Skin of body (tissue), 1 donor: ENCODE measurements at regions not wholly inside any gene's neighbourhood (a gene's known extent, or its start where the extent isn't known, plus 50 kb on each side); places are given as distances from the start of the nearest gene placed in this dataset.
A peak's percentile ranks its signal among the peaks of the same experiment; 100 is the strongest.

Experiments used
- DNase-seq: peaks from one replicate; lab custom pipeline; 2025; lab: John Stamatoyannopoulos, UW

- no peak for DNase-seq
Observed at GRCh38 chr4:23539969-23540569, 349.8 kb downstream of the PPARGC1A start.

GRCh38 chr4:23533859-23534258, 356.0 kb downstream of the PPARGC1A start:
- DNase-seq: no peak

GRCh38 chr4:23516716-23517115, 373.1 kb downstream of the PPARGC1A start:
- DNase-seq: no peak

- no peak for DNase-seq
Observed at GRCh38 chr4:23504083-23504482, 385.8 kb downstream of the PPARGC1A start.

- DNase-seq: no peak
Observed at GRCh38 chr4:23500894-23501449, 388.9 kb downstream of the PPARGC1A start.

GRCh38 chr4:23485801-23486200, 404.0 kb downstream of the PPARGC1A start:
- DNase-seq: no peak

GRCh38 chr4:23484689-23485088, 405.2 kb downstream of the PPARGC1A start:
- no peak for DNase-seq

- DNase-seq: no peak
Observed at GRCh38 chr4:23483320-23483960, 406.4 kb downstream of the PPARGC1A start.

GRCh38 chr4:23481566-23481965, 408.3 kb downstream of the PPARGC1A start:
- no peak for DNase-seq

GRCh38 chr4:23477905-23478304, 411.9 kb downstream of the PPARGC1A start:
- no peak for DNase-seq

- DNase-seq: no peak
Observed at GRCh38 chr4:23476515-23477090, 413.2 kb downstream of the PPARGC1A start.

- no peak for DNase-seq
Observed at GRCh38 chr4:23463071-23463470, 426.8 kb downstream of the PPARGC1A start.

- no peak for DNase-seq
Observed at GRCh38 chr4:23458054-23458453, 431.8 kb downstream of the PPARGC1A start.

GRCh38 chr4:23456864-23457263, 433.0 kb downstream of the PPARGC1A start:
- no peak for DNase-seq

GRCh38 chr4:23455456-23456158, 434.2 kb downstream of the PPARGC1A start:
- peak; percentile 45 for DNase-seq

- DNase-seq: no peak
Observed at GRCh38 chr4:23441530-23442069, 448.2 kb downstream of the PPARGC1A start.

GRCh38 chr4:23438764-23439163, 451.1 kb downstream of the PPARGC1A start:
- no peak for DNase-seq

- no peak for DNase-seq
Observed at GRCh38 chr4:23429497-23429896, 460.4 kb downstream of the PPARGC1A start.

GRCh38 chr4:23425570-23425969, 464.3 kb downstream of the PPARGC1A start:
- DNase-seq: no peak

GRCh38 chr4:23423540-23423939, 466.3 kb downstream of the PPARGC1A start:
- no peak for DNase-seq

GRCh38 chr4:23422878-23423277, 467.0 kb downstream of the PPARGC1A start:
- no peak for DNase-seq

- DNase-seq: peak; percentile 85
Observed at GRCh38 chr4:23413631-23414030, 476.2 kb downstream of the PPARGC1A start.
